ENCODE measurements at regions not wholly inside any gene's neighbourhood (a gene's known extent, or its start where the extent isn't known, plus 50 kb on each side); places are given as distances from the start of the nearest gene placed in this dataset.

DNA sequence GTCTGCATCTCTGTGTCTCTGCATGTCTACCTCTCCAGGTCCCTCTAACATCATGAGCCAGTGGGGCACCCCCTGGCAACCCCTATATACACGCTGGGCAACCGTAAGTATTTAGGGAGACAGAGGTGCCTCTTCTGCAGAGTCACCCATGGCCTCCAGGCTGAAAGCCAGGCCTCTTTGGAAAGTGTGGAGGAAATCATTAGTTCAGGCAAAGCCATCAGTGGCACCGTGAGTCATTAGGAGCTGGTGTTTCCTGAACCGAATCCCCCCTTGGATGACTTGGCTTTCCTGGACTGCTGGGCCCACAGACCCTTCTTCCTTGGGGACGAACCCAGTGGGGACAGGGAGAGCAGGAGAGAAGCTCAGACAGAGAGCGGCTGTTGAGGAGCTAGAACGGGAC, 174.8 kb downstream of the OLFM1 start:
- TF ChIP-seq CTCF (IDR thresholded peaks at IDR 0.05; ENCODE audit: extremely low read depth, missing control alignments): no peak
- DNase-seq (ENCODE audit: low spot score): no peak

- no peak for TF ChIP-seq CTCF (IDR thresholded peaks at IDR 0.05; ENCODE audit: extremely low read depth, missing control alignments)
- no peak for DNase-seq (ENCODE audit: low spot score)
Measured at GRCh38 chr9:135263511-135263910, 176.0 kb downstream of the OLFM1 start.

GRCh38 chr9:135265931-135266330, 178.5 kb downstream of the OLFM1 start:
- no peak for DNase-seq (ENCODE audit: low spot score)
- no peak for TF ChIP-seq CTCF (IDR thresholded peaks at IDR 0.05; ENCODE audit: extremely low read depth, missing control alignments)

- no peak for TF ChIP-seq CTCF (IDR thresholded peaks at IDR 0.05; ENCODE audit: extremely low read depth, missing control alignments)
- no peak for DNase-seq (ENCODE audit: low spot score)
Measured at GRCh38 chr9:135267191-135267809, 179.8 kb downstream of the OLFM1 start.

GRCh38 chr9:135268031-135268430, 180.6 kb downstream of the OLFM1 start:
- no peak for TF ChIP-seq CTCF (IDR thresholded peaks at IDR 0.05; ENCODE audit: extremely low read depth, missing control alignments)
- DNase-seq (ENCODE audit: low spot score): no peak

DNA sequence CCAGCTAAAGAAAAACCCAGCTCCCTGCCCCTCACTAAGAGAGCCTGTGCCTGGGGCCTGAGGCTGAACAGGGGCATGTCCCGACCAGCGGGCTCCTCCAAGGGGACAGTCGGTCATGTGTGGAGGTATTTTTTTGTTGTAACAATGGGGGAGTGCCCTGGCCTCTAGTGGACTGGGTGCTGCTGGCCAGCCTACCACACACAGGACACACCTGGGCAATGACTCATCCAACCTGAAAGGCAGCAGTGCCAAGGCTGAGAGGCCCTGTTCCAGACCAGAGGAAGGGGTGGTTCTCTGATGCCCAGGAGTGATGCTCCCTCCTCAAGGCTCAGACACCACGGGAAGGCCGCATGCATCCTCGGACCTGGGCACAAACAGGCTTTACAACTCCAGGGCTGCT, 181.5 kb downstream of the OLFM1 start:
- no peak for TF ChIP-seq CTCF (IDR thresholded peaks at IDR 0.05; ENCODE audit: extremely low read depth, missing control alignments)
- no peak for DNase-seq (ENCODE audit: low spot score)

DNA sequence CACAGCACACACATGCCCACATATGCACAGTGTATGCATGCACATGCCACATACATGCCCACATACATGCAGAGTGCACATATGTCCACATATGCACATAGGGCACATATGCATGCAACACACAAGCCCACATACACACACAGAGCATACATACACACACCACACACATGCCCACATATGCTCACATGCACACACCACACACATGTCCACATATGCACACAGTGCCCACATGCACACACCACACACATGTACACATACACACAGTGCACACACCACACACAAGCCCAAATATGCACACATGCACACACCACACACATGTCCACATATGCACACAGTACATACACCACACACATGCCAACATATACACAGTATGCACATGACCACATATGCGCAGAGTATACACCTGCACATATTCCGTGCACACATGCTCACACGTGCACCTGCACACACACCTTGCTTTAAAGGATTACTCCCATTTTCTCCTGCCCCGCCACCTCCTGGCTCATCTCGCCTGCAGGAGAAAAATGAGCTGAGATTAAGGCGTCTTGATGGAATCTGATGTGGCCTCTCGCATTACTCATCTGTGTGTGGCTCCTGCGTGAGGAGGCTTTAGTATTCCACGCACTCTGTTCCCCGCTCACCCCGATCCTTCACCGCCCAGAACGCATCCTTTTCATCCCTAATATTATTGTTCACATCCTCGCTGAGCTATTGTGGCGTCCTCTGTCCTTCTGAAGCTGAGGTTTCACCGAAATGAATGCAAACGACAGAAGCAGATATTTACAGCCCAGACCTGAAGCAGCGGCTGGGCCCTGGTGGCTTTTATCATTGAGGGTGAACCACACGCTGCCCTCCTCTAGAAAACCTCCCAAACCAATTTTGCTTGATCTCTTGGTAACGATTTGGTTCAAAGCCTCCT, 182.7 kb downstream of the OLFM1 start:
- DNase-seq (ENCODE audit: low spot score): no peak
- no peak for TF ChIP-seq CTCF (IDR thresholded peaks at IDR 0.05; ENCODE audit: extremely low read depth, missing control alignments)
